Endothelial cell of umbilical vein (primary cell): ENCODE measurements at regions not wholly inside any gene's neighbourhood (a gene's known extent, or its start where the extent isn't known, plus 50 kb on each side); places are given as distances from the start of the nearest gene placed in this dataset.
A peak's percentile ranks its signal among the peaks of the same experiment; 100 is the strongest.

Experiments
- BruUV-seq: library from RNA; stranded (reverse); fragments of 400-500 nt; replicated peaks from 2 replicates; lab custom pipeline; 2021; lab: Mats Ljungman, UMichigan
- CTCF ChIA-PET: fragments of 300-600, 350-600 bp; sonication (Branson Sonifier 250); formaldehyde crosslinking; loops from one replicate; lab custom pipeline; 2021; ENCODE audit warnings: antibody characterized with exemption, inconsistent platforms; lab: Charles Lee
- POLR2A ChIA-PET: fragments of 300-600, 350-600 bp; sonication (Branson Sonifier 250); formaldehyde crosslinking; loops from one replicate; lab custom pipeline; 2021; ENCODE audit warnings: antibody characterized with exemption, inconsistent platforms; lab: Charles Lee
- DNase-seq: peaks from one replicate; pipeline ENCODE4 v3.0.0-alpha.2; 2011; ENCODE audit warnings: low read depth, low spot score
- FAIRE-seq: peaks from 2 replicates; lab custom pipeline; 2011; peaks lifted over from hg19 to GRCh38; lab: Jason Lieb, UNC
- H2AFZ ChIP-seq: 2 replicates; pipeline ENCODE4 v1.6.0; 2012; ENCODE audit warnings: low read depth, low read length, control low read depth, inconsistent platforms
- H3K27ac ChIP-seq: 2 replicates; pipeline ENCODE4 v1.5.1; 2011; ENCODE audit warnings: low read depth, mild to moderate bottlenecking, control low read depth, low read length, moderate library complexity; ENCODE audit not compliant: insufficient read depth
- H3K27me3 ChIP-seq, 2 experiments: 2 replicates each; pipeline versions ENCODE4 v1.6.0 to v1.6.1; 2011; ENCODE audit warnings: low read length in 2 of 2, mixed read lengths in 1 of 2; ENCODE audit not compliant: control insufficient read depth in 2 of 2, insufficient read depth in 2 of 2
- H3K36me3 ChIP-seq, 2 experiments: 2 replicates in 1 of 2; 3 replicates in 1 of 2; pipeline ENCODE4 v1.5.1; 2011; ENCODE audit warnings: low read length in 2 of 2, mild to moderate bottlenecking in 1 of 2, moderate library complexity in 1 of 2; ENCODE audit not compliant: control insufficient read depth in 2 of 2, insufficient read depth in 2 of 2; ENCODE audit errors: extremely low read depth in 1 of 2
- H3K4me1 ChIP-seq: 3 replicates; pipeline ENCODE4 v1.5.1; 2011; ENCODE audit warnings: mild to moderate bottlenecking, low read length; ENCODE audit not compliant: control insufficient read depth, insufficient read depth; ENCODE audit errors: extremely low read depth
- H3K4me2 ChIP-seq: 2 replicates; pipeline ENCODE4 v1.6.1; 2011; ENCODE audit warnings: low read length, control low read depth, mixed read lengths; ENCODE audit not compliant: insufficient read depth
- H3K4me3 ChIP-seq, 3 experiments: fragments of 200-600 bp in 1 of 3; sonication (generic), shearing (Covaris generic) in 1 of 3; replicated peaks in 1 of 3; 2 replicates each; pipeline ENCODE4 v1.5.1; 2011 to 2016; ENCODE audit warnings: control low read depth in 3 of 3, low read length in 3 of 3, mild to moderate bottlenecking in 2 of 3, inconsistent platforms in 1 of 3, low read depth in 1 of 3, moderate library complexity in 1 of 3; ENCODE audit not compliant: insufficient read depth in 1 of 3
- H3K79me2 ChIP-seq: 2 replicates; pipeline ENCODE4 v1.6.0; 2012; ENCODE audit warnings: low read length, inconsistent platforms; ENCODE audit not compliant: control insufficient read depth, insufficient read depth
- H3K9ac ChIP-seq: replicated peaks from 2 replicates; pipeline ENCODE3; 2011; ENCODE audit warnings: low read length, control low read depth; ENCODE audit not compliant: insufficient read depth; ENCODE audit errors: extremely low read depth
- H3K9me1 ChIP-seq: replicated peaks from 3 replicates; pipeline ENCODE4 v1.6.0; 2011; ENCODE audit warnings: mild to moderate bottlenecking, low read length; ENCODE audit not compliant: control insufficient read depth, insufficient read depth; ENCODE audit errors: extremely low read depth
- H3K9me3 ChIP-seq: replicated peaks from 2 replicates; pipeline ENCODE4 v1.5.1; 2012; ENCODE audit warnings: low read length, inconsistent platforms; ENCODE audit not compliant: control insufficient read depth, insufficient read depth
- H4K20me1 ChIP-seq: replicated peaks from 2 replicates; pipeline ENCODE3; 2011; ENCODE audit warnings: mild to moderate bottlenecking, low read length; ENCODE audit not compliant: control insufficient read depth, insufficient read depth; ENCODE audit errors: extremely low read depth
- EZH2 ChIP-seq: IDR thresholded peaks from 2 replicates; pipeline ENCODE4 v1.6.1; 2012; ENCODE audit warnings: borderline replicate concordance, low read depth, mild to moderate bottlenecking, moderate library complexity, low read length, inconsistent platforms; ENCODE audit not compliant: severe bottlenecking
- MYC ChIP-seq: IDR thresholded peaks from one replicate; pipeline ENCODE4 v1.6.1; 2011; ENCODE audit warnings: mild to moderate bottlenecking, low read depth, low read length
- POLR2AphosphoS5 ChIP-seq: IDR thresholded peaks from 2 replicates; pipeline ENCODE4 v1.6.1; 2012; ENCODE audit warnings: low read depth, mild to moderate bottlenecking, control low read depth, low read length, moderate library complexity; ENCODE audit not compliant: insufficient read depth
- dilution Hi-C: fragments of 300-500 bp; cut with MboI; formaldehyde crosslinking; loops from one replicate; pipeline ENCODE4 v1.15.0; 2019; ENCODE audit warnings: low sequenced_read_pairs; ENCODE audit not compliant: extremely low pct_ligation_motif_present
- intact Hi-C: fragments of 100-400 bp; cut with micrococcal nuclease; formaldehyde crosslinking; loops from one replicate; pipeline ENCODE4 v1.10.0; 2022

GRCh38 chr5:56356836-56357160 lies 123.7 kb upstream of the ANKRD55 start:
- Histone ChIP-seq H3K36me3 (no peaks in the 10 kb centered on the region), H3K79me2 (no peaks in the 10 kb centered on the region), H3K4me3 (no peak overlapping the region), H3K27me3 (no peaks in the 10 kb centered on the region), H3K9me1 (no peaks in the 10 kb centered on the region), H2AFZ (no peak overlapping the region), H4K20me1 (no peaks in the 10 kb centered on the region), H3K27ac (no peak overlapping the region), H3K9ac (no peak overlapping the region), H3K9me3 (no peaks in the 10 kb centered on the region), H3K4me1 (peaks cover 10% of the 10 kb centered on the region), H3K4me2 (no peak overlapping the region)
- TF ChIP-seq EZH2: no peak
- TF ChIP-seq POLR2AphosphoS5: no peak
- ChIA-PET POLR2A (no interaction called here), CTCF (interaction anchor here (1.2 kb wide), 1 partner anchor 14 kb away, joined by 3 read pairs; no protein-coding TSS in a partner anchor)
- dilution Hi-C loops: no loop called here
- DNase-seq: no peak
- FAIRE-seq: no peak
- intact Hi-C loops: no loop called here
- BruUV-seq: no TSS peak

- no peaks in the 10 kb centered on the region for H3K27me3 ChIP-seq
- H4K20me1 ChIP-seq: no peaks in the 10 kb centered on the region
- no peak for TF ChIP-seq MYC
- H3K9me1 ChIP-seq: no peaks in the 10 kb centered on the region
- ChIA-PET CTCF (interaction anchor here (1.1 to 1.2 kb wide), 2 partner anchors 14 to 15 kb away, joined by 3 read pairs; no protein-coding TSS in a partner anchor), POLR2A (no interaction called here)
- FAIRE-seq (no peak), DNase-seq (peak; percentile 59)
- H3K9ac ChIP-seq: no peak overlapping the region
- intact Hi-C loops (no loop called here), dilution Hi-C loops (no loop called here)
- H3K27ac ChIP-seq: no peak overlapping the region
- no peaks in the 10 kb centered on the region for H3K36me3 ChIP-seq
- no peak overlapping the region for H3K4me2 ChIP-seq
- no peaks in the 10 kb centered on the region for H3K79me2 ChIP-seq
- H2AFZ ChIP-seq: no peak overlapping the region
- H3K4me1 ChIP-seq: peaks cover 12% of the 10 kb centered on the region
- no TSS peak for BruUV-seq
- H3K9me3 ChIP-seq: no peaks in the 10 kb centered on the region
- no peak overlapping the region for H3K4me3 ChIP-seq
Observed at GRCh38 chr5:56356121-56356835, 123.1 kb upstream of the ANKRD55 start.
